Transverse colon (tissue), 4 donors: ENCODE measurements at regions not wholly inside any gene's neighbourhood (a gene's known extent, or its start where the extent isn't known, plus 50 kb on each side); places are given as distances from the start of the nearest gene placed in this dataset.
A peak's percentile ranks its signal among the peaks of the same experiment; 100 is the strongest.

Experiments used
- DNase-seq: peaks from one replicate; pipeline ENCODE4 v3.0.0-alpha.2; 2019
- H3K27ac ChIP-seq, 4 donors: fragments of 200-600 bp; sonication (generic); 2 replicates each; pipeline ENCODE4 v1.5.1; 2016 to 2018; ENCODE audit warnings: inconsistent platforms in 4 of 4
- H3K27me3 ChIP-seq: fragments of 200-600 bp; sonication (generic); 2 replicates; pipeline ENCODE4 v1.5.1; 2017; ENCODE audit warnings: inconsistent platforms
- H3K36me3 ChIP-seq, 4 donors: fragments of 200-600 bp; sonication (generic); 2 replicates each; pipeline ENCODE4 v1.5.1; 2017 to 2019; ENCODE audit warnings: inconsistent platforms in 4 of 4
- H3K4me1 ChIP-seq, 4 donors: fragments of 200-600 bp; sonication (generic); 2 replicates each; pipeline ENCODE4 v1.5.1; 2017 to 2020; ENCODE audit warnings: inconsistent platforms in 4 of 4
- H3K4me3 ChIP-seq, 4 donors: fragments of 200-600 bp; sonication (generic); 1 replicate in 1 of 4; 2 replicates in 3 of 4; pipeline versions ENCODE4 v1.5.1 to v1.6.1; 2017 to 2019; ENCODE audit warnings: inconsistent platforms in 4 of 4
- H3K9me3 ChIP-seq, 2 donors: fragments of 200-600 bp; sonication (generic); 2 replicates each; pipeline ENCODE4 v1.5.1; 2017 to 2019; ENCODE audit warnings: inconsistent platforms in 2 of 2
- EP300 ChIP-seq: sonication (generic); formaldehyde crosslinking; IDR thresholded peaks from one replicate; pipeline ENCODE4 v1.6.1; 2017; ENCODE audit warnings: antibody characterized with exemption, low read depth
- POLR2A ChIP-seq: fragments of 450-650 bp; IDR thresholded peaks from one replicate; pipeline ENCODE4 v1.6.1; 2016; ENCODE audit warnings: antibody characterized with exemption, mild to moderate bottlenecking, moderate library complexity
- POLR2AphosphoS5 ChIP-seq, 3 donors: sonication (generic); formaldehyde crosslinking; IDR thresholded peaks; one replicate each; pipeline ENCODE4 v1.6.1; 2016; ENCODE audit warnings: antibody characterized with exemption in 3 of 3
- WGBS, 2 donors: methylation state at CpG; one replicate each; pipeline ENCODE4 v1.1.5; 2018; ENCODE audit warnings: low coverage in 1 of 2; 5-methylcytosine and 5-hydroxymethylcytosine counted together
- in situ Hi-C, 4 donors: fragments of 200-750 bp; cut with MboI; loops; one replicate each; pipeline versions ENCODE4 v1.15.0 to v1.15.1; 2017; ENCODE audit warnings: low sequenced_read_pairs in 3 of 4, low pct_ligation_motif_present in 1 of 4, low pct_unique_long_range_greater_than_20kb in 1 of 4
- intact Hi-C: fragments of 100-400 bp; cut with DNase I; formaldehyde crosslinking; loops from one replicate; pipeline ENCODE4 v1.15.1; 2023; ENCODE audit warnings: low total_unique reads
- TF ChIP-seq, protein P1 (sequence below), 5 experiments: fragments of 200-600 bp in 3 of 5; fragments of 450-650 bp in 2 of 5; sonication (generic) in 3 of 5; IDR thresholded peaks; 1 replicate in 2 of 5; 2 replicates in 3 of 5; pipeline ENCODE4 v1.5.1; 2016 to 2017; ENCODE audit warnings: antibody characterized with exemption in 5 of 5, inconsistent platforms in 3 of 5, mild to moderate bottlenecking in 2 of 5, moderate library complexity in 1 of 5

DNA sequence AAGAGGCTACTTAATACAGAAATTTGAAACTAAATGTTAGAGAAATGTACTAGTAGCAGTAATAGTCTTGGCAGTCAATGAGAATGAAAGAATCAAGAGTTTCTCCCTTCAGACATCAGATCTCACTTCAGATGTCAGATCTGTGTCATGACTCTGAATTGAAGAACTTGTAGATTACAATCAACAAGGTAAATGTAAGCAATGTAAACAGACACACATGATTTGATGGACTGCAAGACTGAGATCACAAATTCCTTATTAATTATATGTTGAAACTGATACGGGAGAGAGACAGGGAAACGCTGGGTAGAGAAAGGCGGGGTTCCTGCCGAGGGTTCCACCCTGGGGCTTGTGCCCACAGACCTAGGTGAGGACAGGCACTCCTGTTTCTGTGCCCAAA lies 65.5 kb upstream of the HHIP start:
- H3K27me3 ChIP-seq: no peaks in the 10 kb centered on the region
- WGBS, 2 donors: 86 to 100% methylated on average over 1 to 4 of the region's 4 CpGs
- intact Hi-C loops (no loop called here), in situ Hi-C loops (no loop called here)
- H3K4me3 ChIP-seq: no peak overlapping the region
- peaks cover 0 to 28% (median 3%) of the 10 kb centered on the region in 4 donors for H3K4me1 ChIP-seq
- H3K27ac ChIP-seq: no peak overlapping the region
- no peaks in the 10 kb centered on the region for H3K9me3 ChIP-seq
- no peaks in the 10 kb centered on the region for H3K36me3 ChIP-seq
- no peak for DNase-seq
- TF ChIP-seq POLR2AphosphoS5 (IDR thresholded peaks at IDR 0.05) (no peak), POLR2A (no peak), EP300 (no peak)
- TF ChIP-seq, protein P1, sequence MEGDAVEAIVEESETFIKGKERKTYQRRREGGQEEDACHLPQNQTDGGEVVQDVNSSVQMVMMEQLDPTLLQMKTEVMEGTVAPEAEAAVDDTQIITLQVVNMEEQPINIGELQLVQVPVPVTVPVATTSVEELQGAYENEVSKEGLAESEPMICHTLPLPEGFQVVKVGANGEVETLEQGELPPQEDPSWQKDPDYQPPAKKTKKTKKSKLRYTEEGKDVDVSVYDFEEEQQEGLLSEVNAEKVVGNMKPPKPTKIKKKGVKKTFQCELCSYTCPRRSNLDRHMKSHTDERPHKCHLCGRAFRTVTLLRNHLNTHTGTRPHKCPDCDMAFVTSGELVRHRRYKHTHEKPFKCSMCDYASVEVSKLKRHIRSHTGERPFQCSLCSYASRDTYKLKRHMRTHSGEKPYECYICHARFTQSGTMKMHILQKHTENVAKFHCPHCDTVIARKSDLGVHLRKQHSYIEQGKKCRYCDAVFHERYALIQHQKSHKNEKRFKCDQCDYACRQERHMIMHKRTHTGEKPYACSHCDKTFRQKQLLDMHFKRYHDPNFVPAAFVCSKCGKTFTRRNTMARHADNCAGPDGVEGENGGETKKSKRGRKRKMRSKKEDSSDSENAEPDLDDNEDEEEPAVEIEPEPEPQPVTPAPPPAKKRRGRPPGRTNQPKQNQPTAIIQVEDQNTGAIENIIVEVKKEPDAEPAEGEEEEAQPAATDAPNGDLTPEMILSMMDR (IDR thresholded peaks at IDR 0.05): no peak

DNA sequence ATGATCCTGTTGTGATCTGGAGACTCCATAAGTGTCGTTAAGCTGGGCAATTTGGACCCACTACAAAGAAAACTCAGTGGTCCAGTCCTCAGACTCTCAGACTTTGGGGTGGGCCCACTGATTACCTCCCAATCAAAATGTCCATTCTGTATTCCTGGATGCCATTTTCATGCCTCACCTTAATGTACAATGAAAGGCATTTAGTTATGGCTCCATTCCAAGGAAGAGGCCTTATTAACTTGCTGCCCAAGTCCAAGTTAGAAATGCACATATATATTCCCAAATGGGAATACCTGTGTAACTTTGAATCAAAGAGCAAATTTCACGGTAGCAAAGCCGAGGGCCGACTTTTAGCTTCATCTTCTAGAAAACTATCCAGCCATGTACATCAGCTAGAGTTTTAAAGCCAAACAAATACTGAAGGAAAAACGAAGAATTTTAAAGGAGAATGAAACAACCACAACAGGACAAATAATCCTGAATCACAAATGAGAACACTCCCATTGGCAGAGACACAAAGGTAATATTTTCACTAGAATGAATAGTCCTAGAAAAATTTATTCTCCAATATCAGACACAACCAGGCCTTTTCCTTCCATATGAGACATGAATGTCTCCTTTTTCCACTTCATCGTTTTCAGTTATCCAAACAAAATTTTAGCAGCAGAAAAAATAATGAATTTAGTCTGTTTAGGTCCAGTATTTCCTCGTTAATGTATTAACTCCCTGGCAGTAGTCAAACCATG lies 63.7 kb upstream of the HHIP start:
- Histone ChIP-seq H3K27me3 (no peaks in the 10 kb centered on the region), H3K27ac (peak overlapping the region in 3 of 4 donors; percentile 25 to 56 (median 48)), H3K36me3 (no peaks in the 10 kb centered on the region), H3K4me3 (no peak overlapping the region), H3K4me1 (peaks cover 0 to 28% (median 3%) of the 10 kb centered on the region in 4 donors), H3K9me3 (no peaks in the 10 kb centered on the region)
- 39 to 47% methylated on average over 6 to 7 of the region's 7 CpGs for WGBS, 2 donors
- DNase-seq: no peak
- intact Hi-C loops: no loop called here
- in situ Hi-C loops: no loop called here
- TF ChIP-seq POLR2AphosphoS5 (IDR thresholded peaks at IDR 0.05) (no peak), POLR2A (no peak), EP300 (no peak)
- TF ChIP-seq, protein P1 (IDR thresholded peaks at IDR 0.05): no peak

DNA sequence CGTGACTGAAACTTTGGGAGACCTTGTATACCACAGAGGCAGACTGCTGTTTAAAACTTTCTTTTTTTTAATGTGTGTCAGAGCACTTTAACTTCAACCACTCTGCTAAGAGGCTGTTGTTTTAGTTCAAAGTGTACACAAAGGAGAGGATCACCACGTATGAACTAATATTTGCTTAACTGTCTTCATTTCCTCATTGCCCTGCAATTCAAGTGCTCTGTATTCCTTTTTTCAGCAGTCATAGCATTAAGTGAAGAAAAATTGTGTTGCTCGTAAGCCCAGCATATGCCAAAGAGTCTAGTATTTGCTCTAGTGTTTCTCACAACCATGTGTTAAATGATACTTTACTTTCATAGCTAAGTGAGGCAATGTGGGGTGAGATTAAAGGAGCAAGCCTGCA lies 63.0 kb upstream of the HHIP start:
- Histone ChIP-seq H3K9me3 (no peaks in the 10 kb centered on the region), H3K36me3 (no peaks in the 10 kb centered on the region), H3K27me3 (no peaks in the 10 kb centered on the region), H3K27ac (peak overlapping the region in 3 of 4 donors; percentile 25 to 56 (median 48)), H3K4me3 (no peak overlapping the region), H3K4me1 (peaks cover 0 to 28% (median 3%) of the 10 kb centered on the region in 4 donors)
- intact Hi-C loops (no loop called here), in situ Hi-C loops (no loop called here)
- 36% methylated on average over 3 of the region's 3 CpGs for WGBS, 2 donors
- DNase-seq: no peak
- TF ChIP-seq POLR2A (no peak), POLR2AphosphoS5 (IDR thresholded peaks at IDR 0.05) (peak in 1 of 3 donors; percentile 38), EP300 (no peak)

DNA sequence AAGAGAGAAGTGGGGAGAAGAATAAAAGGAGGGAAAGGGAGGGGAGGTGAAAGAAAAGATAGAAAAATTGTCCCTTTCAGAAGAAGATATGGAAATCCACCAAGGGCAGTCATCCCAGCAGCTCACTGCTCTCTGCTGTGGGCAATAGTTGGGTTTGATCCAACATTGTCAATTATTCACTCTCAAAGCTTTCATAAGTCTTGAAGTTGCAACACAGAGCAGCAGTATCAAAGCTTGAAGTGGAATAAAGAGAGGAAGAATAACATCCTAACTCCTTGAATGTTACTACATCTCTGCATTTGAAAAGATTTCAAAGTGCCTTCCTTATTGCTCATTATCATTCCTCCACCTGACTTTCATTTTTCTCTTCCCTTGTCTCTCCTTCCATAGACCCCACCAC lies 62.3 kb upstream of the HHIP start:
- TF ChIP-seq POLR2AphosphoS5 (IDR thresholded peaks at IDR 0.05): no peak
- H3K9me3 ChIP-seq: no peaks in the 10 kb centered on the region
- peak overlapping the region in 2 of 4 donors; percentile 13 to 56 for H3K27ac ChIP-seq
- intact Hi-C loops: no loop called here
- no peak for DNase-seq
- in situ Hi-C loops: no loop called here
- no peaks in the 10 kb centered on the region for H3K27me3 ChIP-seq
- H3K4me1 ChIP-seq: peaks cover 0 to 28% (median 3%) of the 10 kb centered on the region in 4 donors
- no peak overlapping the region for H3K4me3 ChIP-seq
- H3K36me3 ChIP-seq: no peaks in the 10 kb centered on the region

DNA sequence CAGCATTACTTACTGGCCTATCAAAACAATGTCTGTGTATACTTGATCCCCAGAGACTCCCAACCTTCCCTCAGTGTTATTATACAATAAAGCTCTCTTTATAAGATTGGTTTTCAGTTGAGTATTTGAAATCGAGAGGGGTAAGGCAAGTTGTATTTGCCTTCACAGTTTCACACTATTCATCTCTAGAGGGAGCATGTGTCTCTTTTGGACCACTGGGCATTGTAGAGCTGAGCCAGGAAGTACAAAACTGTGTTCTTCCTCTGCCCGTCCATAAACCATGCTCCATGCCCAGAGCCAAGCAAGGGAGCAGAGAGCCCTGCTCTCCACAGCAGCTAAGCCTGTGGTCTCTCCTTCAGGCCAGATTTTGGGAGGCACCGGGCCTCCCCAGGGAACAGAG lies 61.5 kb upstream of the HHIP start:
- Histone ChIP-seq H3K27ac (no peak overlapping the region), H3K36me3 (no peaks in the 10 kb centered on the region), H3K27me3 (no peaks in the 10 kb centered on the region), H3K4me1 (peaks cover 0 to 28% (median 3%) of the 10 kb centered on the region in 4 donors), H3K9me3 (no peaks in the 10 kb centered on the region), H3K4me3 (no peak overlapping the region)
- no peak for TF ChIP-seq POLR2AphosphoS5 (IDR thresholded peaks at IDR 0.05)
- TF ChIP-seq, protein P1 (IDR thresholded peaks at IDR 0.05): no peak
- no peak for TF ChIP-seq EP300
- TF ChIP-seq POLR2A: no peak
- in situ Hi-C loops (no loop called here), intact Hi-C loops (no loop called here)
- 62% methylated on average over 3 of the region's 3 CpGs; no CpG with 5 or more reads in 1 of the 2 donors for WGBS, 2 donors
- no peak for DNase-seq
